Aorta (tissue), 5 donors: ENCODE measurements at regions not wholly inside any gene's neighbourhood (a gene's known extent, or its start where the extent isn't known, plus 50 kb on each side); places are given as distances from the start of the nearest gene placed in this dataset.

Experiments used
- ATAC-seq: fragments of 200-7000 bp; cut with Tn5 transposase; one replicate; pipeline ENCODE4 v1.9.1; 2022; ENCODE audit warnings: moderate library complexity; ENCODE audit not compliant: low FRiP score
- DNase-seq, 2 donors: peaks; one replicate each; pipeline ENCODE4 v3.0.0-alpha.2; 2020
- H3K27ac ChIP-seq, 2 donors: one replicate each; pipeline ENCODE4 v1.5.1; 2013; ENCODE audit warnings: low read length in 2 of 2, mild to moderate bottlenecking in 2 of 2, moderate library complexity in 2 of 2, control low read depth in 1 of 2, inconsistent platforms in 1 of 2, low read depth in 1 of 2
- H3K27me3 ChIP-seq, 2 donors: one replicate each; pipeline ENCODE4 v1.6.1; 2013; ENCODE audit warnings: control low read depth in 1 of 2, low read length in 1 of 2, mild to moderate bottlenecking in 1 of 2, moderate library complexity in 1 of 2; ENCODE audit not compliant: insufficient read depth in 2 of 2, control insufficient read depth in 1 of 2
- H3K36me3 ChIP-seq, 2 donors: one replicate each; pipeline ENCODE4 v1.6.1; 2013; ENCODE audit warnings: control low read depth in 1 of 2, low read length in 1 of 2, mild to moderate bottlenecking in 1 of 2; ENCODE audit not compliant: insufficient read depth in 2 of 2, control insufficient read depth in 1 of 2
- H3K4me1 ChIP-seq, 2 donors: one replicate each; pipeline ENCODE4 v1.6.1; 2013; ENCODE audit warnings: low read length in 2 of 2, control low read depth in 1 of 2, mild to moderate bottlenecking in 1 of 2, moderate library complexity in 1 of 2; ENCODE audit not compliant: insufficient read depth in 2 of 2, control insufficient read depth in 1 of 2
- H3K4me3 ChIP-seq, 2 donors: one replicate each; pipeline ENCODE4 v1.5.1; 2013; ENCODE audit warnings: low read length in 2 of 2, control low read depth in 1 of 2, mild to moderate bottlenecking in 1 of 2
- H3K9me3 ChIP-seq: one replicate; pipeline ENCODE4 v1.6.1; 2013; ENCODE audit warnings: mild to moderate bottlenecking, low read length; ENCODE audit not compliant: control insufficient read depth
- WGBS, 2 donors: extraction: QIAGEN DNeasy Blood & Tissue Kit; methylation state at CpG; one replicate each; pipeline ENCODE4 v1.1.7; 2013; 5-methylcytosine and 5-hydroxymethylcytosine counted together
- intact Hi-C, 2 donors: fragments of 100-400 bp; cut with DNase I; formaldehyde crosslinking; loops; one replicate each; pipeline versions ENCODE4 v1.14.2 to v1.15.0; 2022
- donor health status: healthy with polysubstance abuse.
- donor health status: Bipolar disorder and iron deficiency.
- donor health status: DM: no; HTN: no; CAD: no.
- donor health status: DM: no; HTN: no; CAD: no.
- donor health status: DM: yes; HTN: yes; CAD: no.

GRCh38 chr2:19419211-19419880, 60.9 kb upstream of the OSR1 start:
- no peak for ATAC-seq
- no peak for DNase-seq
- no peaks in the 10 kb centered on the region for H3K4me1 ChIP-seq
- H3K36me3 ChIP-seq = no peaks in the 10 kb centered on the region
- no peaks in the 10 kb centered on the region for H3K27me3 ChIP-seq
- WGBS, 2 donors = 49 to 76% methylated on average over 3 of the region's 3 CpGs
- H3K27ac ChIP-seq = no peak overlapping the region
- intact Hi-C loops = no loop called here
- no peaks in the 10 kb centered on the region for H3K9me3 ChIP-seq
- no peak overlapping the region for H3K4me3 ChIP-seq

GRCh38 chr2:19416784-19417684, 58.6 kb upstream of the OSR1 start:
- ATAC-seq (no peak), DNase-seq (no peak)
- Histone ChIP-seq H3K4me3 (no peak overlapping the region), H3K27ac (no peak overlapping the region), H3K36me3 (no peaks in the 10 kb centered on the region), H3K27me3 (no peaks in the 10 kb centered on the region), H3K9me3 (peaks cover 1% of the 10 kb centered on the region), H3K4me1 (no peaks in the 10 kb centered on the region)
- 66 to 73% methylated on average over 3 of the region's 3 CpGs for whole genome bisulfite sequencing, 2 donors
- intact Hi-C loops = no loop called here

GRCh38 chr2:19416083-19416482, 57.7 kb upstream of the OSR1 start:
- no peaks in the 10 kb centered on the region for H3K4me1 ChIP-seq
- no peaks in the 10 kb centered on the region for H3K27me3 ChIP-seq
- no peak overlapping the region for H3K27ac ChIP-seq
- H3K36me3 ChIP-seq = no peaks in the 10 kb centered on the region
- DNase-seq (no peak), ATAC-seq (no peak)
- WGBS, 2 donors = 92 to 98% methylated on average over 2 of the region's 2 CpGs
- H3K4me3 ChIP-seq = no peak overlapping the region
- intact Hi-C loops = no loop called here
- peaks cover 1% of the 10 kb centered on the region for H3K9me3 ChIP-seq

GRCh38 chr2:19409046-19409445, 50.6 kb upstream of the OSR1 start:
- Histone ChIP-seq H3K27me3 (no peaks in the 10 kb centered on the region), H3K36me3 (no peaks in the 10 kb centered on the region), H3K4me3 (no peak overlapping the region), H3K4me1 (no peaks in the 10 kb centered on the region), H3K27ac (no peak overlapping the region), H3K9me3 (peaks cover 1% of the 10 kb centered on the region)
- WGBS, 2 donors = 37 to 46% methylated on average over 2 of the region's 2 CpGs
- ATAC-seq (no peak), DNase-seq (no peak)
- intact Hi-C loops = no loop called here

- no peaks in the 10 kb centered on the region for H3K4me1 ChIP-seq
- ATAC-seq (no peak), DNase-seq (no peak)
- H3K27me3 ChIP-seq = no peaks in the 10 kb centered on the region
- intact Hi-C loops = no loop called here
- H3K36me3 ChIP-seq = no peaks in the 10 kb centered on the region
- H3K4me3 ChIP-seq = no peak overlapping the region
- H3K9me3 ChIP-seq = peaks cover 1% of the 10 kb centered on the region
- no peak overlapping the region for H3K27ac ChIP-seq
Observed at GRCh38 chr2:19408592-19408991, 50.2 kb upstream of the OSR1 start.
